Brain pericyte (primary cell): ENCODE measurements at regions not wholly inside any gene's neighbourhood (a gene's known extent, or its start where the extent isn't known, plus 50 kb on each side); places are given as distances from the start of the nearest gene placed in this dataset.

Experiments used
- DNase-seq: peaks from one replicate; pipeline ENCODE4 v3.0.0-alpha.2; 2012; ENCODE audit warnings: low read depth, low spot score

DNA sequence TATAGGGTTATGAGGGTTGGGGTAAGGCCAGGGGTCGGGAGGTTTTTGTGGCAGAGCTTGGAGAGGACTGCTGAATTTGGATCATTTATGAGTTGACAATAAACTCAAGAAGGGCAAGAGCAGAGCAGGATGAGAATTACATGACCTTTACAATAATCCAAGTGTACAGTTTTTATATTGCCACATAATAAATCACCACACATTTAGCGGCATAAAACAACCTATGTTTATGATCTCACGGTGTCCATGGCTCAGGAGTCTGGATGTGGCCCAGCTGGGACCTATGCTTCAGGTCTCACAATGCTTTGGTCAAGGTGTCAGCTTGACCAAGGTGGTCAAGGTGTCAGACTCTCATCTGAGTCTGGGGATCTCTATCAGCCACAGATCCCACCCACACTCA, 118.3 kb upstream of the WSCD1 start:
- DNase-seq = no peak

DNA sequence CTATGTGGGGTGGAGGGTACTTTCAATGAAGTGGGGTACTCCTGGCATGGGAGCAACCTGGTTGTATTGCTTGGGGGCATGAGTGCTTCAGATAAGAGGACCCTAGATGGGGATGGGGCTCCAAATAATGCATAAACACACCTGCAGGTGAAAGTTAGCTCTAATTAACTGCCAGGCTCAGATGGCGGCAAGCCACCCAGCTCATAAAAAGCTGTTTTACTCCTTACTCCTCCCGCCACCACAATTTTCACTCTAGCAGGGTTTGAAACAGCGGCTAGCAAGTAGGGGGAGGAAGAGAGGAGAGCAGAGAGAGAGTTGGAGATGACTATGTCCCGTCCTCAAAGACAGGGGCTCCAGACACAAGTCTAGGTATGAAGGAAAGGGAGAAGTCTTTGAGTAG, 117.7 kb upstream of the WSCD1 start:
- DNase-seq = no peak

DNA sequence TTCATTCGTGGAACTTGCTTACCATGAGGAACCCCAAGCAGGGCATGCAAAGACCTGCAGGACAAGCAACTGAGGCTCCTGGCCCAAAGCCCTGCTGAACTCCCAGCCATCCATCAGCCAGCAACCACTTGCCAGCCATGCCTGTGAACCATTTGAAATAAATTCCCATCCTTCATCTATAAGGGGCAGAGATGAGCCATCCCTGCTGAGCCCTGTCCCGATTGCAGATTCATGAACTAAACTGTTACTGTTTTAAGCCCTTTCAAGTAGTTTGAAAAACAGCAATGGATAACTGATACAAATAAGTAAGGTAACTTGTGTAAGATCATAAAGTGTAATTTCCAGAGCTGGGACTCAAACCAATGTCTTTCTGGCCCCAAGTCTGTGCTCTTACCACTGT, 114.4 kb upstream of the WSCD1 start:
- no peak for DNase-seq

DNA sequence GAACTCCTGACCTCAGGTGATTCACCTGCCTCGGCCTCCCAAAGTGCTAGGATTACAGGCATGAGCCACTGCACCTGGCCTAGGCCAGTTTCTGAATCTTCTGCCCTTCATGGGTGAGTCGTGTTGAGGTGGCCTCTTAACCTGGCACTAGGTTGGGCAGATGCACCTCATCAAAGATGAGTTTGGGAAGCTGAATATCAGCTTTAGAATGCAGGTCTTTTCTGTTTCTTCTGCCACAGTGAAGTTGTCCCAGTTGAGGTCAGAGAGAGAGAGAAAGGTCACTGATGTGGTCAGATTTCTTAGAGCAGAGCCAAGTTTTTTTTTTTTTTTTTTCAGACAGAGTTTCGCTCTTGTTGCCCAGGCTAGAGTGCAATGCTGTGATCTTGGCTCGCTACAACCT, 111.3 kb upstream of the WSCD1 start:
- no peak for DNase-seq

DNA sequence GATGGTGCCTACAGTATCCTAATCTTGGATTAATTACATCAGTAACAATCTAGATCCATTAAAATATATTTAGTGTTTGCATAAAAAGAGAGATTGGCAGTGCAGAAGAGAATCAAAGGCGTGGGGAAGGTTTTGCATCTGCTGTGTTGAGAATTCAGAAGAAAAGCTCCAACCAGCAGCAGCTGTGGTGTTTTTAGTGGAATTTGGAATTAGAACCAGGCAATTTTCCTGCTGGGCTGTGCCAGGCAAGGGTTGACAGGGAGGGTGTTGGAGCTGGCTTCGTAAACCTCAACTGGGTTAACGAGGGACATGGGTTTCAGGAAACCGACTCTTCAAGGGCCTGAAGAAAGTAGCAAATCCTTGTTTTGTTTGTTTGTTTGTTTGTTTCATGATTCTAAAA, 107.8 kb upstream of the WSCD1 start:
- no peak for DNase-seq

DNA sequence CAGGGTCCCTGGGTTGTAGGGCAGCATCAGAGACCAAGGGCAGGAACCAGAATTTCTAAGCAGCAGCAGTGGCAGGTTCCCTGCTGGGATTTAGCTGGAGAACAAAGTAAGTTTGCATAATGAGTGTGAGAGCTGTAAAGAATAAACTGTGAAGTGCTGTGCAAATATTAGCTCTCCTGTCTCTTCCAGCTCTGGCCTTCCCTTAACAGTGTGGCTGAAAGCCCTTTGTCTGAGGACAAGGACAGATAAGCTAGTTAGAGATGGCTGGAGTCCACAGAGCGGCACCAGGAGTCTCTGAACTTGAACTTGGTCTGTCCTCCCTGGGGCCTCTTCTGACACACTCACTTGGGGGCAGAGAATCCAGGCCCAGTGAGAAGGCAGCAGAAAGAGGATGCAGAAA, 98.2 kb upstream of the WSCD1 start:
- no peak for DNase-seq

DNA sequence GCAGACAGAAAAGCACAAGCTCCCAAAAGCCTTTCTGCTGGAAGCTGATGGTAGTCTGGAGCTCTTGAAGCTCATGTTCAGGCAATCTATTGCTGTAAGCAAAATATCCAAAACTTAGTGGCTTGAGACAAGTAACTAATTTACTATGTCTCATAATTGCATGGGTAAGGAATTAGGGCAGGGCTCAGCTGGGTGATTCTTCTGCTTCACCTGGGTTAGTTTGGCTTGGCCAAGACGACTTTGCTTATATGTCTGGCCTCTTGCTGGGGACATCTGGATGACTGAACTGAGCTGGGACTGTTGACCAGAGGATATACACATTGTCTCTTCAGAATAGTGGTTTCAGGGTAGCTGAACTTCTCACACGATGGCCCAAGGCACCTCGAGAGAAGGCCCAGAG, 96.8 kb upstream of the WSCD1 start:
- no peak for DNase-seq

DNA sequence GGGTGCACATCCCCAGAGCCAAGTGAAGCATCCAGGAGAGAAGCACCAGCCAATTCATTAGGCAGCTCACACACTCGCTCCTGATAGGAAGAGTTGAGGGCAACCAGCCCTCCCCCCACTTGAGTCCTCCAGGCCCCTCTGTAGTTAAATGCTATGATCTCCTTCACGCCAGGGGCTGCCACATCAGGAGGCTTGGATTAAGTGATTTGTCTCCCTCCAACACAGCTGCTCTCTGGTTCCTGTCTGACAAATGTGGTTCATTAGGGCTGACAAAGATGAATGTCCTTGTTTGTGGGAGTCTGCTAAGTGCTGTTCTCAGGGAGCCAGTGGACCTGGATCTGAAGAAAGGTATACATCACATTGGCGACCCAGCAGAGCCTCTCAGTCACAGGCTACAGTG, 94.5 kb upstream of the WSCD1 start:
- DNase-seq = no peak

DNA sequence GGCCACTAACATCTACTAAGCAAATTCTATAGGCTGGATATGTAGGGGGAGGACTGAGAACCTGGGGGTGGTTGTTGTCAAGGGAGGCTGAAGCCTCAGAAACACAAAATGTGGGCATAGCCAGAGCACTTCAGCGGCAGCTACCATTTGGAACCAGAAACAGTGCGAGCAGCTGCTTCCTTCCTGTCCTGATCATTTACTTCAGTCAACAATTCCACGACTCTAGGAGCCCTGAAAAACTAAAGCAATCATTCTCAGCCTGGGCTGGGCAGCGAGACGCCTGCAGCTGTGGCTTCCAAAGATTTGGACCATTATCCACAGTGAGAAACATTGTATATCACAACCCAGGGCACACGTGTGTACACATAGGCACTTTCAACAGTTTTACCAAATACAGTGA, 93.9 kb upstream of the WSCD1 start:
- no peak for DNase-seq

DNA sequence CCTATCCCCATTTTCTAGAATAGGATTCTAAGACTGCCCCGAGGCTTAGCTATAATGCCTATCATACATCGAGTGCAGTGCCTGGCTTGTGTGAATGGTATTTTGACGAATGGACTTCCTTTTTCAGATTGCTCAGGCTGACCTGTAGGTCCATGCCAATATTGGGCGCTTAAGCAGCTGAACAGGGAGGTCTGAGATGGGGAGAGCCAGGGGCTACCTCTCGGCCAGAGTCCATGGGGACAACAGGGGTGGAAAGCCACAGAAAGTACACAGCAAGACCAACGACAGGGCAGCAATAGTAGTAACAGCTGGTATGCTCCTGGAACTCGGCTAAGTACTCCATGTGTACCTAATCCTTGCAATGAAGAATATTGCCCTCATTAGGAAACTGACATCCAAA, 91.7 kb upstream of the WSCD1 start:
- no peak for DNase-seq

DNA sequence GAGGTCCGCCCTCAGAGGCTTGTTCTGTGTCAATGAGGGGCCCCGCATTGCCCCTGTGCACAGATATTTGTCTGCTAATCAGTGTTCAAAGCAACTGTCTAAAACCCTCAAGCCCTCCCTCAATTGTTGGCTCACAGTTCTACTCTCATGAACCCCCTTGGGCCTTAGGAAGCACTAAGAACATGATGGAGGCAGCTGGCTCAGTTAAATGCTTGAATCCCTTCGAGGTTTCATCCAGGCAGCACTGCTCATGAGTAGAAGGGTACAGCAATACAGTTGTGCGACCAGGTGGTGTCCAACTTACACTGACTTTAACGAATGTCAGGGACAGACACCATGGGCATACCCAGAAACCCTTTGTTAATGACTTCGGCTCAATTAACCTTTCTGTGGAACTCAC, 89.2 kb upstream of the WSCD1 start:
- no peak for DNase-seq

DNA sequence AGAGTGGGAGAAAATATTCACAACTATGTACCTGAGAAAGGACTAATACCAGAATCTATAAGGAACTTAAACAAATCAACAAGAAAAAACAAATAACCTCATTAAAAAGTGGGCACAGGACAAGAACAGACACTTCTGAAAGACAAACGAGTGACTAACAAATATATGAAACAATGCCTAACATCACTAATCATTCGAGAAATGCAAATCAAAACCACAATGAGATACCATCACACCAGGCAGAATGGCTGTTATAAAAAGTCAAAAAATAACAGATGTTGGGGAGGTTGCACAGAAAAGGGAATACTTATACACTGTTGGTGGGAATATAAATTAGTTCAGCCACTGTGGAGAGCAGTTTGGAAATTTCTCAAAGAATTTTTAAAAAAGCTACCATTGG, 83.5 kb upstream of the WSCD1 start:
- DNase-seq = no peak

DNA sequence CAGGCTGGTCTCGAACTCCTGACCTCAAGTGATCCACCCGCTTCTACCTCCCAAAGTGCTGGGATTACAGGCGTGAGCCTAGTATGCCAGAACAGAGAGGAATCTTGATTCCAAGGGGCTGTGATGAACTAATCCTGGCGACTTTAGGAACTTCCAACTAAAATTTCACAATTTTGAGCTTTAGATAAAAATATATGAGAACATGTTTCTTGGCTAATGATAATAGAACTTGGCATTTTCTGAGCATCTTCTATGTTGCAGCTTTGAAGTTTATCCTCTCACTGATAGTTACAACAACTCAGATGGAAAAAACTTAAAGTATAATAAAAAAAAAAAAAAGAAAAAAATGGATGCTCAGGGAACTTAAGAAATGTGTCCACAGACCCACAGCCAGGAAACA, 69.8 kb upstream of the WSCD1 start:
- DNase-seq = no peak

DNA sequence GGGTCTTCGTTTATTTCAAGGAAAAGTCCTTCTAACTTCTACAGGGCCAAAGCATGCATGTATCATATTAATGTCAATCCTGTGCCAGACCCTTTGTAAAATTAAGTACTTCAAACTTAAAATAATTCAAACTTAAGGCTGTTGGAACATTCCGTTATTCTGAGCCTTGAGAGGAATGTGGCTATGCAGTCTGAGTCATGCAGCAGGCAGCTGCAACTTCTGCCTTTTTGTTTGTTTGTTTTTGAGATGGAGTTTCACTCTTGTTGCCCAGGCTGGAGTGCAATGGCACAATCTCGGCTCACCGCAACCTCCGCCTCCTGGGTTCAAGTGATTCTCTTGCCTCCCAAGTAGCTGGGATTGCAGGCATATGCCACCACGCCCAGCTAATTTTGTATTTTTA, 67.0 kb upstream of the WSCD1 start:
- DNase-seq = peak; percentile 29

DNA sequence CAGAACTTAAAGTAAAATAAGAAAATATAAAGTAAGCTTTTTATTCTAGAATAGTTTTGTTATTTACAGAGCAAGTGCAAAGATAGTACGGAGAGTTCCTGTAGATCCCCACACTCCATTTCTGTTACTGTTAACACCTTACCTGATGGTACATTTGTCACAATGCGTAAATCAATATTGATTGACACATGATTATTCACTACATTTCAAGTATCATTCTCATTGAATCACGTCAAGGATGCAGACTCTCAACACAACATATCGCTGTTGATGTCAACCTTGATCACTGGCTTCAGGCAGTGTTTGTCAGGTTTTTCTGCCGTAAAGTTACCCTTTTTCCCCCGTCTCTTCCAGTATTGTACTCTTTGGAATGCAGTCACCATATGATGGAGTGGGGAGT, 64.2 kb upstream of the WSCD1 start:
- no peak for DNase-seq

DNA sequence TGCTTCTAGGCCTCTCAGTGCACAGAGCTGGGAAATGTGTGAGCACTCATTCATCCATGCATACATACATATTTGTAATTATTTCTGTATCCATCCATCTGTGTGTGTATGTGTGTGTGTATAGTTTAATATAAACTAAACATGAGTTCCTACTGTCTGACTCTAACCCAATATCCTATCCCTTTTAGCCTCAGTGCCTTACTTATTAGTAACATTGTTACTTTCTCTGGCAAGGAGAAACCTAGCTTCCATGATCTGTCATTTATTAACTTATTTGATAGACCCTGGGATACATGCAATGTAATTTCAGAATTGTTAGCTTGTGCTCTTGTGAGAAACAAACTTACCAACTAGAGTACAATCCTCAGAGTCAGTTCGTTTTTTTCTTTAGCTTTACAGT, 59.0 kb upstream of the WSCD1 start:
- DNase-seq = no peak

DNA sequence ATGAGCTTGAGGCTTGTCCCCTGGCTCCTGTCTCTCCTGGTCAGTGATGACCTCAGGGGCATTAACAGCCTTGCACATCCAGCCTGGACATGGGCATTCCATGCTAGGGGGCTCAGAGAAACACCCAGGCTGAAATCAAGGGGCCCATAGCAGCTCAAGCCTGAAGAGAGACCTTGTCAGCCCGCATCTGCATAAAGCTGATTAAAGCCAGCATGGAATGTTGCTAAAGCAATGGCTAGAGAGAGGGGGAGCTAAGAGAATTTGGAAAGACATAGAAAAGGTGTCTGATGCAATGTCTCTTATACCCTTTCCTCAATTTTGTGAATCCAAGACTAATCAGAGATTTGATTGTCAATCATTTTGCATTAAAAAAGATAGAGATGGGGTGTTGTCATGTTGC, 51.4 kb upstream of the WSCD1 start:
- DNase-seq = no peak

DNA sequence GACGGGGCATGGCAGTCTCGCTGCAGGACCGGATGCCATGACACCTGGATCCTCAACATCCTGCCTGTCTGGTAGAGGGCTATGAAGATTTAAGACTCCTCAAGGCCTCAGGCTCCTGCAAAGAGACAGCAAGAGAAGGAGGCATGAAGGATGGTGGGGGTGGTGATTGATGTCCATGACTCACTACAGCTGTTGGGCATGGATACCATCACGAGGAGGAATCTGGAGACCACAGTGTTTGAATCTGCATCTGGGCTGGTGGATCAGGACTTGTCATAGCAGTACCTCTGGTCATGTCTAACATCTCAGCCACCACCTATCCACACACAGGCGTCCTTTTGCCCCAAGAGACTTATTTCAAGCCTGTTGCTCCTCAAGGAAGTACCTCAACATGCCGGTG, 50.2 kb upstream of the WSCD1 start:
- no peak for DNase-seq

DNA sequence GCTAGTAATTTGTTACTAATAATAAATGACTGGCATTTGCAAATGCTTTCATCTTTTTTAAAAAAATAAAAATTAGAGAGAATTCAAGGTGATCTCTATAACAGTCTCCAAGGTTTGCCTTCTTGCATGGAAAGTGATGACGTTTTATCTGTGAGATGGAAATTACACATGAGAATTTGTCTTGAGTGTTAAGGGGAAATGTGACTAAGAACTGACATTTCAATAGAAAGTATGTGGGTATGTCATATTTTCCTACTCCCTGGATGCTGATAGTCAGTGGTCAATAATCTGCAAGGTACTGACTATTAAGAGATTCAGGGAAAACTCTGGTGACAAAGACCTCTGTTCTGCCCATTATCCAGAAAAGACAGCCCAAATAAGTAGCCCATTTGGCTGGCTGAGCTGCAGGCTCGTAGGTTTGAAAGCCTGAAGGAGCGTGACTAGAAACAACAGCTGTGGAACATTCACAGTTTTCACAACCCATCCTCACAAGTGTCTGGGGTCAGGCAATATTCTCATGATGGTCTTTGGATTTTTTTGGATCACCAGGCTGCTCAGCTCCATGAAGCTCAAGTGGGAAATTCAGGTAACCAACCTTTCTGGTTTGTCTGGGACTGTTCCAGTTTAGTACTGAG, 49.7 kb upstream of the WSCD1 start:
- DNase-seq = no peak
